PC-9 (cell line): ENCODE measurements at regions not wholly inside any gene's neighbourhood (a gene's known extent, or its start where the extent isn't known, plus 50 kb on each side); places are given as distances from the start of the nearest gene placed in this dataset.

ENCODE experiments used
- BruUV-seq: library from RNA; stranded (reverse); fragments of 400-500 nt; replicated peaks from 2 replicates; lab custom pipeline; 2021; lab: Mats Ljungman, UMichigan
- CTCF ChIA-PET: fragments of 300-600 bp; sonication (Branson Sonifier 250); formaldehyde crosslinking; loops from one replicate; lab custom pipeline; 2022; ENCODE audit warnings: antibody characterized with exemption; lab: Charles Lee
- POLR2A ChIA-PET: fragments of 300-600 bp; sonication (Branson Sonifier 250); formaldehyde crosslinking; loops from one replicate; lab custom pipeline; 2022; ENCODE audit warnings: antibody characterized with exemption; ENCODE audit not compliant: unreplicated experiment; lab: Charles Lee
- DNase-seq, 2 experiments: peaks; one replicate each; pipeline versions ENCODE4 v3.0.0 to v3.0.0-alpha.2; 2015 to 2022; ENCODE audit warnings: mixed read lengths in 1 of 2
- H2AFZ ChIP-seq: fragments of 200-600 bp; sonication (generic); 2 replicates; pipeline ENCODE4 v1.8.1; 2017; ENCODE audit warnings: antibody characterized with exemption
- H3F3A ChIP-seq: fragments of 200-600 bp; sonication (generic); 2 replicates; pipeline ENCODE4 v1.8.1; 2017; ENCODE audit warnings: antibody characterized with exemption, mild to moderate bottlenecking, low read depth; ENCODE audit not compliant: insufficient read depth
- H3K27ac ChIP-seq: fragments of 200-600 bp; sonication (generic); 2 replicates; pipeline ENCODE4 v1.6.1; 2016; ENCODE audit warnings: mixed run types
- H3K27me3 ChIP-seq: fragments of 200-600 bp; sonication (generic); 2 replicates; pipeline ENCODE4 v1.6.1; 2016; ENCODE audit warnings: low read depth, mixed run types; ENCODE audit not compliant: insufficient read depth
- H3K36me3 ChIP-seq: fragments of 200-600 bp; sonication (generic); 2 replicates; pipeline ENCODE4 v1.6.1; 2016; ENCODE audit warnings: low read depth, mixed run types
- H3K4me1 ChIP-seq: fragments of 200-600 bp; sonication (generic); replicated peaks from 2 replicates; pipeline ENCODE4 v1.6.1; 2016; ENCODE audit warnings: mixed run types; ENCODE audit not compliant: insufficient read depth
- H3K4me2 ChIP-seq: fragments of 200-600 bp; sonication (generic); 2 replicates; pipeline ENCODE4 v1.6.1; 2017; ENCODE audit warnings: mixed run types
- H3K4me3 ChIP-seq: fragments of 200-600 bp; sonication (generic); 2 replicates; pipeline ENCODE4 v1.6.1; 2016; ENCODE audit warnings: mixed run types
- H3K79me2 ChIP-seq: fragments of 200-600 bp; sonication (generic); 2 replicates; pipeline ENCODE4 v1.6.1; 2017; ENCODE audit warnings: low read depth, mixed run types
- H3K9me2 ChIP-seq: fragments of 200-600 bp; sonication (generic); 2 replicates; pipeline ENCODE4 v1.8.1; 2017; ENCODE audit warnings: mild to moderate bottlenecking; ENCODE audit not compliant: insufficient read depth
- H3K9me3 ChIP-seq: fragments of 200-600 bp; sonication (generic); 2 replicates; pipeline ENCODE4 v1.8.1; 2016; ENCODE audit warnings: low read depth; ENCODE audit not compliant: insufficient read depth
- H4K20me1 ChIP-seq: fragments of 200-600 bp; sonication (generic); 2 replicates; pipeline ENCODE4 v1.8.1; 2017; ENCODE audit not compliant: insufficient read depth
- EZH2 ChIP-seq: fragments of 200-600 bp; sonication (generic); IDR thresholded peaks from 2 replicates; pipeline ENCODE4 v1.8.0; 2017; ENCODE audit warnings: antibody characterized with exemption, low read depth
- intact Hi-C: fragments of 100-400 bp; cut with micrococcal nuclease; formaldehyde crosslinking; loops from one replicate; pipeline ENCODE4 v1.10.0; 2022; ENCODE audit not compliant: unreplicated experiment
- TF ChIP-seq, protein P1 (sequence below): fragments of 200-600 bp; sonication (generic); conservative IDR thresholded peaks from 2 replicates; pipeline ENCODE4 v1.6.1; 2017; ENCODE audit warnings: mixed run types, antibody characterized with exemption, mild to moderate bottlenecking, moderate library complexity

DNA sequence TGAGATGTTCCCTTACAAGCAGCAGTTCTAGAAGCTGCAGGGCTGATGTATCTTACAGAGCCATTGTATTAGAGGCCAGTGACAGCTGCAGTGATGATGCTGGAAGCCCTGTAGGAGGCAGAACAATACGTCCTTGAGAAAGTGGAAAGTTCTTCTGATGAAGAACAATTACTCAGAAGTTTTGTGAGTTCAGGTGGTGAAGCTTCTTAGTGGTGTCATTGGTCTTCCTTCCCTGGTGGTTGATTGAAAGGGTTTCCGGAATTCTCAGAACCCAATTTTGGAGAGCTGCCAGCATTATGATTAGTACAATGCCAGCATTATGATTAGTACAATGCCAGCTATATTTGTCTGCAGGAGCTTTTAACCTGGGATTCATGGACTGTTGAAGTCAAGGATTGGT is 356.4 kb downstream of the MFSD1 start:
- no peak overlapping the region for H3K27ac ChIP-seq
- H3F3A ChIP-seq = no peaks in the 10 kb centered on the region
- no peak overlapping the region for H2AFZ ChIP-seq
- no peak overlapping the region for H3K4me3 ChIP-seq
- H4K20me1 ChIP-seq = no peaks in the 10 kb centered on the region
- DNase-seq = no peak
- TF ChIP-seq EZH2 = no peak
- TF ChIP-seq, protein P1, sequence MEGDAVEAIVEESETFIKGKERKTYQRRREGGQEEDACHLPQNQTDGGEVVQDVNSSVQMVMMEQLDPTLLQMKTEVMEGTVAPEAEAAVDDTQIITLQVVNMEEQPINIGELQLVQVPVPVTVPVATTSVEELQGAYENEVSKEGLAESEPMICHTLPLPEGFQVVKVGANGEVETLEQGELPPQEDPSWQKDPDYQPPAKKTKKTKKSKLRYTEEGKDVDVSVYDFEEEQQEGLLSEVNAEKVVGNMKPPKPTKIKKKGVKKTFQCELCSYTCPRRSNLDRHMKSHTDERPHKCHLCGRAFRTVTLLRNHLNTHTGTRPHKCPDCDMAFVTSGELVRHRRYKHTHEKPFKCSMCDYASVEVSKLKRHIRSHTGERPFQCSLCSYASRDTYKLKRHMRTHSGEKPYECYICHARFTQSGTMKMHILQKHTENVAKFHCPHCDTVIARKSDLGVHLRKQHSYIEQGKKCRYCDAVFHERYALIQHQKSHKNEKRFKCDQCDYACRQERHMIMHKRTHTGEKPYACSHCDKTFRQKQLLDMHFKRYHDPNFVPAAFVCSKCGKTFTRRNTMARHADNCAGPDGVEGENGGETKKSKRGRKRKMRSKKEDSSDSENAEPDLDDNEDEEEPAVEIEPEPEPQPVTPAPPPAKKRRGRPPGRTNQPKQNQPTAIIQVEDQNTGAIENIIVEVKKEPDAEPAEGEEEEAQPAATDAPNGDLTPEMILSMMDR = no peak
- ChIA-PET POLR2A (no interaction called here), CTCF (no interaction called here)
- H3K36me3 ChIP-seq = no peaks in the 10 kb centered on the region
- H3K4me2 ChIP-seq = no peak overlapping the region
- H3K4me1 ChIP-seq = peaks cover 12% of the 10 kb centered on the region
- no peaks in the 10 kb centered on the region for H3K9me2 ChIP-seq
- H3K27me3 ChIP-seq = no peaks in the 10 kb centered on the region
- 0 out of 2 replicates have a peak, but pooled peaks cover under 1% of the 10 kb centered on the region for H3K9me3 ChIP-seq
- intact Hi-C loops = loop anchor here (5.0 kb wide), 1 partner anchor 94 kb away; no protein-coding TSS in a partner anchor
- no peaks in the 10 kb centered on the region for H3K79me2 ChIP-seq
- BruUV-seq = no TSS peak

DNA sequence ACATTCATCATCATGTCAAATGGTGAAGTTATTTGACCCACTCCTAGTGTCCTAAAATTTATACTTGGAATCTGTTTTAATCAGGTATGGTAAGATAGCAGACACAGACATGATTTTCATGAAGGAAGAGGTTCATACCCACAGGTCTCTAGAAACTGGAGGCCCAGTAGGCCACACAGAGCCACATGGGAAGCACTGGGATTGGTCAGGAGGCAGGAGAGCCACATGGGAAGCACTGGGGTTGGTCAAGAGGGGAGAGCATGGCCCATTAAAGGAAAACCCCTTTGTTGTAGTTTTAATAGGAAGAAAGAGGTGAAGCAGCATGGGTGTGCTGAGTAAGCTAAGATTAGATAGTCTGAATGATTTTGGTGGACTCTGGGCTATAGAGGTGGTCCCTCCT is 356.9 kb downstream of the MFSD1 start:
- H3K4me2 ChIP-seq = no peak overlapping the region
- TF ChIP-seq, protein P1 = no peak
- H2AFZ ChIP-seq = no peak overlapping the region
- H3K27me3 ChIP-seq = no peaks in the 10 kb centered on the region
- no peaks in the 10 kb centered on the region for H3K36me3 ChIP-seq
- ChIA-PET CTCF (no interaction called here), POLR2A (no interaction called here)
- BruUV-seq = no TSS peak
- DNase-seq = no peak
- H3K9me2 ChIP-seq = no peaks in the 10 kb centered on the region
- no peak overlapping the region for H3K27ac ChIP-seq
- H3K9me3 ChIP-seq = peaks cover 6% of the 10 kb centered on the region; the same call in 1 of the 2 replicates
- H3F3A ChIP-seq = peaks cover 5% of the 10 kb centered on the region; the same call in 1 of the 2 replicates
- H3K79me2 ChIP-seq = no peaks in the 10 kb centered on the region
- no peaks in the 10 kb centered on the region for H4K20me1 ChIP-seq
- intact Hi-C loops = loop anchor here (5.0 kb wide), 1 partner anchor 94 kb away; no protein-coding TSS in a partner anchor
- H3K4me1 ChIP-seq = peaks cover 17% of the 10 kb centered on the region
- H3K4me3 ChIP-seq = no peak overlapping the region

DNA sequence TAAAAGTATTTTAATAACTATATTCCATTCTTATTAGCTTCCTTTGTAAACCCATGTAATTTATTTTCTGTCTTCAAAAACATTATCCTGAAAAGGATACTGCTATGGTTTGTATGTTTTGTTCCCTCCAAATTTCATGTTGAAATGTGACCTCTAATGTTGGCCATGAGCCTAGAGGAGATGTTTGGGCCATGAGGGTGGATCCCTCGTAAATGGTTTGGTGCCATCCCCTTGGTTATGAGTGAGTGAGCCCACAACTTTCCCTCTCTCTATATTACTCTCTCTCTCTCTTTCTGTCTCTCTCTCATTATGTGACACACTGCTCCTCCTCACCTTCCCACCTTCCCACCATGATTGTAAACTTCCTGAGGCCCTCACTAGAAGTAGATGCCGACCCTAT is 357.7 kb downstream of the MFSD1 start:
- no peaks in the 10 kb centered on the region for H3K9me2 ChIP-seq
- DNase-seq = no peak
- H3K79me2 ChIP-seq = no peaks in the 10 kb centered on the region
- no peak overlapping the region for H3K4me2 ChIP-seq
- peaks cover 11% of the 10 kb centered on the region; the same call in 1 of the 2 replicates for H3F3A ChIP-seq
- H2AFZ ChIP-seq = no peak overlapping the region
- peaks cover 22% of the 10 kb centered on the region for H3K4me1 ChIP-seq
- no peaks in the 10 kb centered on the region for H3K36me3 ChIP-seq
- peaks cover 6% of the 10 kb centered on the region; the same call in 1 of the 2 replicates for H3K9me3 ChIP-seq
- no peaks in the 10 kb centered on the region for H4K20me1 ChIP-seq
- H3K4me3 ChIP-seq = no peak overlapping the region
- TF ChIP-seq, protein P1 = no peak
- H3K27ac ChIP-seq = no peak overlapping the region
- ChIA-PET CTCF (no interaction called here), POLR2A (no interaction called here)
- no peaks in the 10 kb centered on the region for H3K27me3 ChIP-seq
- intact Hi-C loops = loop anchor here (5.0 kb wide), 1 partner anchor 93 kb away; no protein-coding TSS in a partner anchor
- BruUV-seq = no TSS peak
